SK-N-SH (cell line): ENCODE measurements at regions not wholly inside any gene's neighbourhood (a gene's known extent, or its start where the extent isn't known, plus 50 kb on each side); places are given as distances from the start of the nearest gene placed in this dataset.

ENCODE experiments used
- CTCF ChIA-PET: fragments of 300-600, 350-600 bp; formaldehyde crosslinking; extraction: SDS; loops from one replicate; lab custom pipeline; 2021; lab: Yijun Ruan, JAX
- POLR2A ChIA-PET: fragments of 350-600 bp; sonication (Branson Sonifier 250); formaldehyde crosslinking; extraction: SDS; loops from one replicate; lab custom pipeline; 2020; ENCODE audit warnings: antibody characterized with exemption, inconsistent platforms; lab: Yijun Ruan, JAX
- DNase-seq: peaks from one replicate; pipeline ENCODE4 v3.0.0; 2012
- H2AFZ ChIP-seq: fragments of 200-600 bp; sonication (generic); 2 replicates; pipeline ENCODE4 v1.8.1; 2016; ENCODE audit warnings: antibody characterized with exemption, mild to moderate bottlenecking, low read depth
- H3F3A ChIP-seq: fragments of 200-600 bp; sonication (generic); replicated peaks from 2 replicates; pipeline ENCODE3; 2016; ENCODE audit warnings: antibody characterized with exemption, mild to moderate bottlenecking; ENCODE audit not compliant: insufficient read depth
- H3K27ac ChIP-seq, 2 experiments: fragments of 200-500 bp in 1 of 2; fragments of 200-600 bp in 1 of 2; sonication (Bioruptor generic) in 1 of 2; sonication (generic), shearing (Covaris generic) in 1 of 2; 2 replicates each; pipeline versions ENCODE4 v1.5.1 to v1.6.1; 2014 to 2016; ENCODE audit warnings: low read depth in 2 of 2, inconsistent platforms in 1 of 2, low read length in 1 of 2, mild to moderate bottlenecking in 1 of 2, mixed read lengths in 1 of 2
- H3K27me3 ChIP-seq: fragments of 200-600 bp; sonication (generic), shearing (Covaris generic); 2 replicates; pipeline ENCODE4 v1.6.1; 2016; ENCODE audit warnings: mixed run types; ENCODE audit not compliant: insufficient read depth
- H3K36me3 ChIP-seq, 2 experiments: fragments of 200-500 bp in 1 of 2; fragments of 200-600 bp in 1 of 2; sonication (Bioruptor generic) in 1 of 2; sonication (generic) in 1 of 2; replicated peaks in 1 of 2; 2 replicates each; pipeline versions ENCODE3 to v1.5.1; 2014 to 2016; ENCODE audit warnings: low read length in 1 of 2, mild to moderate bottlenecking in 1 of 2; ENCODE audit not compliant: insufficient read depth in 2 of 2, control insufficient read depth in 1 of 2
- H3K4me1 ChIP-seq, 2 experiments: fragments of 200-500 bp in 1 of 2; fragments of 200-600 bp in 1 of 2; sonication (Bioruptor generic) in 1 of 2; sonication (generic), shearing (Covaris generic) in 1 of 2; 2 replicates each; pipeline versions ENCODE4 v1.5.1 to v1.6.1; 2014 to 2016; ENCODE audit warnings: low read depth in 1 of 2, low read length in 1 of 2, mixed run types in 1 of 2; ENCODE audit not compliant: insufficient read depth in 2 of 2, control insufficient read depth in 1 of 2
- H3K4me2 ChIP-seq: fragments of 200-600 bp; sonication (generic), shearing (Covaris generic); 2 replicates; pipeline ENCODE4 v1.6.1; 2017; ENCODE audit warnings: mixed run types
- H3K4me3 ChIP-seq, 2 experiments: fragments of 200-500 bp in 1 of 2; fragments of 200-600 bp in 1 of 2; sonication (Bioruptor generic) in 1 of 2; sonication (generic), shearing (Covaris generic) in 1 of 2; 2 replicates each; pipeline versions ENCODE4 v1.5.1 to v1.8.1; 2014 to 2016; ENCODE audit warnings: low read depth in 2 of 2, inconsistent platforms in 1 of 2, low read length in 1 of 2, mild to moderate bottlenecking in 1 of 2, mixed read lengths in 1 of 2, moderate library complexity in 1 of 2
- H3K79me2 ChIP-seq: fragments of 200-600 bp; sonication (generic); 2 replicates; pipeline ENCODE4 v1.8.1; 2017; ENCODE audit warnings: mild to moderate bottlenecking; ENCODE audit not compliant: insufficient read depth
- H3K9ac ChIP-seq: fragments of 200-600 bp; sonication (generic); 2 replicates; pipeline ENCODE4 v1.6.1; 2017; ENCODE audit warnings: mixed run types
- H3K9me2 ChIP-seq: fragments of 200-600 bp; sonication (generic); 2 replicates; pipeline ENCODE4 v1.6.1; 2017; ENCODE audit warnings: mixed run types
- H3K9me3 ChIP-seq: fragments of 200-600 bp; sonication (generic); 2 replicates; pipeline ENCODE4 v1.6.1; 2017; ENCODE audit warnings: mixed run types, mild to moderate bottlenecking, moderate library complexity
- H4K20me1 ChIP-seq: fragments of 200-600 bp; sonication (generic); 2 replicates; pipeline ENCODE4 v1.6.1; 2017; ENCODE audit warnings: mild to moderate bottlenecking, mixed run types; ENCODE audit not compliant: insufficient read depth
- CTCF ChIP-seq: fragments of 200-600 bp; sonication (generic); IDR thresholded peaks from 2 replicates; pipeline ENCODE4 v1.6.1; 2017; ENCODE audit warnings: antibody characterized with exemption, mild to moderate bottlenecking, moderate library complexity
- EZH2phosphoT487 ChIP-seq: fragments of 200-600 bp; sonication (generic); IDR thresholded peaks from 2 replicates; pipeline ENCODE4 v1.6.1; 2017; ENCODE audit warnings: low read depth, mixed run types, mild to moderate bottlenecking, antibody characterized with exemption, moderate library complexity, borderline replicate concordance
- GABPA ChIP-seq: IDR thresholded peaks from 2 replicates; pipeline ENCODE4 v1.4.0; 2012; ENCODE audit warnings: low read depth, mild to moderate bottlenecking
- IRF3 ChIP-seq: fragments of 150-350 bp; IDR thresholded peaks from 2 replicates; pipeline ENCODE4 v1.6.1; 2016; ENCODE audit warnings: mild to moderate bottlenecking, low read depth, low read length
- MAX ChIP-seq: IDR thresholded peaks from 2 replicates; pipeline ENCODE4 v1.4.0; 2012; ENCODE audit warnings: low read depth
- NFIC ChIP-seq: IDR thresholded peaks from 2 replicates; pipeline ENCODE4 v1.4.0; 2012; ENCODE audit warnings: borderline replicate concordance
- PBX3 ChIP-seq: IDR thresholded peaks from 2 replicates; pipeline ENCODE4; 2012
- POLR2AphosphoS5 ChIP-seq: IDR thresholded peaks from 2 replicates; pipeline ENCODE4 v1.6.1; 2012; ENCODE audit warnings: low read depth, low read length
- REST ChIP-seq: IDR thresholded peaks from 2 replicates; pipeline ENCODE4 v1.6.1; 2012; ENCODE audit warnings: mild to moderate bottlenecking, low read depth, low read length, moderate library complexity
- RFX5 ChIP-seq: IDR thresholded peaks from 2 replicates; pipeline ENCODE4 v1.6.1; 2012; ENCODE audit warnings: mild to moderate bottlenecking, improper control_type of control experiment, low read length
- RXRA ChIP-seq: IDR thresholded peaks from 2 replicates; pipeline ENCODE4 v1.4.0; 2012; ENCODE audit warnings: low read depth, mild to moderate bottlenecking, borderline replicate concordance
- SMC3 ChIP-seq: IDR thresholded peaks from 2 replicates; pipeline ENCODE4 v1.6.1; 2012; ENCODE audit warnings: low read depth, low read length, improper control_type of control experiment
- TAF1 ChIP-seq: IDR thresholded peaks from 2 replicates; pipeline ENCODE4 v1.6.1; 2012; ENCODE audit warnings: low read depth, mild to moderate bottlenecking, low read length, moderate library complexity, borderline replicate concordance
- TCF12 ChIP-seq: IDR thresholded peaks from 2 replicates; pipeline ENCODE4 v1.4.0; 2012
- TEAD4 ChIP-seq: IDR thresholded peaks from 2 replicates; pipeline ENCODE4 v1.4.0; 2012; ENCODE audit warnings: mild to moderate bottlenecking, borderline replicate concordance; ENCODE audit not compliant: insufficient read depth
- YY1 ChIP-seq: IDR thresholded peaks from 2 replicates; pipeline ENCODE4 v1.4.0; 2012; ENCODE audit warnings: low read depth, mild to moderate bottlenecking
- ZBTB33 ChIP-seq: IDR thresholded peaks from 2 replicates; pipeline ENCODE4 v1.4.0; 2012; ENCODE audit warnings: low read depth, borderline replicate concordance

- TF ChIP-seq REST: no peak
Measured at GRCh38 chrX:126982158-126982557, 162.6 kb downstream of the PRR32 start (continued).

GRCh38 chrX:126985027-126985426 lies 165.5 kb downstream of the PRR32 start:
- H3F3A ChIP-seq: no peaks in the 10 kb centered on the region
- no peak overlapping the region for H3K27ac ChIP-seq
- H3K9me2 ChIP-seq: no peaks in the 10 kb centered on the region
- H3K9ac ChIP-seq: no peak overlapping the region
- no peak overlapping the region for H3K4me3 ChIP-seq
- ChIA-PET CTCF (no interaction called here), POLR2A (no interaction called here)
- no peaks in the 10 kb centered on the region for H3K36me3 ChIP-seq
- no peaks in the 10 kb centered on the region for H4K20me1 ChIP-seq
- H3K4me2 ChIP-seq: no peak overlapping the region
- TF ChIP-seq TCF12 (no peak), IRF3 (no peak), EZH2phosphoT487 (no peak), RXRA (no peak), NFIC (no peak), MAX (no peak), SMC3 (no peak), YY1 (no peak), POLR2AphosphoS5 (no peak), RFX5 (no peak), TAF1 (no peak), ZBTB33 (no peak), CTCF (no peak), PBX3 (no peak), TEAD4 (no peak), GABPA (no peak)
- H2AFZ ChIP-seq: no peak overlapping the region
- DNase-seq: no peak
- H3K79me2 ChIP-seq: no peaks in the 10 kb centered on the region
- no peaks in the 10 kb centered on the region for H3K9me3 ChIP-seq
- no peaks in the 10 kb centered on the region for H3K27me3 ChIP-seq
- H3K4me1 ChIP-seq: no peaks in the 10 kb centered on the region
